ENCODE measurements at regions not wholly inside any gene's neighbourhood (a gene's known extent, or its start where the extent isn't known, plus 50 kb on each side); places are given as distances from the start of the nearest gene placed in this dataset.

- H3K27ac Mint-ChIP-seq = peak overlapping the region; percentile 72
- intact Hi-C loops (cut with micrococcal nuclease) = no loop called here
- no peak for ATAC-seq
- no peaks in the 10 kb centered on the region for H3K36me3 Mint-ChIP-seq (ENCODE audit: low read depth)
- H3K4me3 Mint-ChIP-seq = no peak overlapping the region
- ChIA-PET POLR2A (interaction anchor here (1.2 kb wide), 1 partner anchor 29 kb away, joined by 3 read pairs; no protein-coding TSS in a partner anchor), CTCF (interaction anchor here (0.8 to 5.1 kb wide), 9 partner anchors 10 to 86 kb away, joined by 3 to 29 read pairs (median 4); no protein-coding TSS in a partner anchor)
- TF ChIP-seq CTCF (IDR thresholded peaks at IDR 0.05) = no peak
- H3K27me3 Mint-ChIP-seq = no peaks in the 10 kb centered on the region
- H3K9me3 Mint-ChIP-seq = no peaks in the 10 kb centered on the region
- H3K4me1 Mint-ChIP-seq (ENCODE audit: low read depth) = peaks cover 43% of the 10 kb centered on the region
- DNase-seq = no peak
Observed at GRCh38 chr4:121221201-121221600, 57.1 kb upstream of the TNIP3 start.

- ATAC-seq = no peak
- H3K27ac Mint-ChIP-seq = peak overlapping the region; percentile 81
- DNase-seq = no peak
- no peaks in the 10 kb centered on the region for H3K27me3 Mint-ChIP-seq
- ChIA-PET POLR2A (interaction anchor here (1.2 kb wide), 1 partner anchor 28 kb away, joined by 3 read pairs; no protein-coding TSS in a partner anchor), CTCF (interaction anchor here (0.8 to 5.1 kb wide), 7 partner anchors 11 to 87 kb away, joined by 3 to 29 read pairs (median 4); no protein-coding TSS in a partner anchor)
- H3K4me1 Mint-ChIP-seq (ENCODE audit: low read depth) = peaks cover 38% of the 10 kb centered on the region
- no peaks in the 10 kb centered on the region for H3K9me3 Mint-ChIP-seq
- H3K4me3 Mint-ChIP-seq = peak overlapping the region; percentile 42
- TF ChIP-seq CTCF (IDR thresholded peaks at IDR 0.05) = no peak
- intact Hi-C loops (cut with micrococcal nuclease) = no loop called here
- H3K36me3 Mint-ChIP-seq (ENCODE audit: low read depth) = no peaks in the 10 kb centered on the region
Observed at GRCh38 chr4:121220698-121221097, 56.6 kb upstream of the TNIP3 start.

GRCh38 chr4:121219227-121219626, 55.1 kb upstream of the TNIP3 start:
- H3K9me3 Mint-ChIP-seq = no peaks in the 10 kb centered on the region
- CTCF ChIA-PET = interaction anchor here (1.1 to 5.1 kb wide), 6 partner anchors 14 to 88 kb away, joined by 3 to 29 read pairs (median 6); no protein-coding TSS in a partner anchor

GRCh38 chr4:121217351-121217750, 53.2 kb upstream of the TNIP3 start:
- ChIA-PET CTCF (interaction anchor here (1.0 to 2.3 kb wide), 5 partner anchors 17 to 90 kb away, joined by 3 to 11 read pairs (median 3); no protein-coding TSS in a partner anchor), POLR2A (no interaction called here)
- H3K27me3 Mint-ChIP-seq = no peaks in the 10 kb centered on the region
- TF ChIP-seq CTCF (IDR thresholded peaks at IDR 0.05) = no peak
- H3K4me1 Mint-ChIP-seq (ENCODE audit: low read depth) = peaks cover 30% of the 10 kb centered on the region
- H3K27ac Mint-ChIP-seq = no peak overlapping the region
- intact Hi-C loops (cut with micrococcal nuclease) = no loop called here
- H3K9me3 Mint-ChIP-seq = no peaks in the 10 kb centered on the region
- ATAC-seq = no peak
- H3K36me3 Mint-ChIP-seq (ENCODE audit: low read depth) = no peaks in the 10 kb centered on the region
- H3K4me3 Mint-ChIP-seq = no peak overlapping the region
- DNase-seq = no peak

More at GRCh38 chr4:121219227-121219626, 55.1 kb upstream of the TNIP3 start:
- H3K4me3 Mint-ChIP-seq = peak overlapping the region; percentile 46
- no peak for DNase-seq
- peak overlapping the region; percentile 86 for H3K27ac Mint-ChIP-seq
- intact Hi-C loops (cut with micrococcal nuclease) = no loop called here
- no peaks in the 10 kb centered on the region for H3K36me3 Mint-ChIP-seq (ENCODE audit: low read depth)
- peaks cover 32% of the 10 kb centered on the region for H3K4me1 Mint-ChIP-seq (ENCODE audit: low read depth)
- no peak for ATAC-seq
- no peak for TF ChIP-seq CTCF (IDR thresholded peaks at IDR 0.05)
- H3K27me3 Mint-ChIP-seq = no peaks in the 10 kb centered on the region
- POLR2A ChIA-PET = no interaction called here

GRCh38 chr4:121216461-121216860, 52.3 kb upstream of the TNIP3 start:
- Mint-ChIP-seq H3K36me3 (ENCODE audit: low read depth) (no peaks in the 10 kb centered on the region), H3K9me3 (no peaks in the 10 kb centered on the region), H3K4me3 (peak overlapping the region; percentile 3), H3K4me1 (ENCODE audit: low read depth) (peaks cover 21% of the 10 kb centered on the region), H3K27me3 (no peaks in the 10 kb centered on the region), H3K27ac (peak overlapping the region; percentile 60)
- ATAC-seq = no peak
- DNase-seq = no peak
- POLR2A ChIA-PET = interaction anchor here (0.6 kb wide), 1 partner anchor 32 kb away, joined by 4 read pairs; no protein-coding TSS in a partner anchor
- no peak for TF ChIP-seq CTCF (IDR thresholded peaks at IDR 0.05)
- intact Hi-C loops (cut with micrococcal nuclease) = no loop called here
- CTCF ChIA-PET = interaction anchor here (1.0 to 2.3 kb wide), 7 partner anchors 9 to 91 kb away, joined by 3 to 11 read pairs (median 3); no protein-coding TSS in a partner anchor

All from activated CD8-positive, alpha-beta T cell treated with anti-CD3 and anti-CD28 coated beads for 36 hours (primary cell).